ENCODE measurements at regions not wholly inside any gene's neighbourhood (a gene's known extent, or its start where the extent isn't known, plus 50 kb on each side); places are given as distances from the start of the nearest gene placed in this dataset.

- H3K4me1 ChIP-seq (ENCODE audit: control insufficient read depth in 1 of 2, insufficient read depth in 2 of 2, low read depth in 1 of 2, low read length in 1 of 2) = peaks cover 0 to 3% of the 10 kb centered on the region in 2 experiments; a peak in 1 of 4 replicates
- ChIA-PET POLR2A (no interaction called here), CTCF (interaction anchor here (1.5 to 2.6 kb wide), 4 partner anchors 11 to 1097 kb away, joined by 4 to 10 read pairs (median 8); partner anchors contain the start of gene TBX3)
- H3K27ac ChIP-seq (ENCODE audit: low read depth in 2 of 2, low read length in 1 of 2) = no peak overlapping the region
- no peak for DNase-seq
- no peaks in the 10 kb centered on the region for H3K79me2 ChIP-seq (ENCODE audit: insufficient read depth)
- no peaks in the 10 kb centered on the region for H4K20me1 ChIP-seq (ENCODE audit: insufficient read depth)
- no peaks in the 10 kb centered on the region; the same call in none of the 2 replicates for H3K27me3 ChIP-seq (ENCODE audit: insufficient read depth)
- WGBS (ENCODE audit: low lambda C conversion rate) = 43% methylated on average over 5 of the region's 5 CpGs
- TF ChIP-seq PBX3 (IDR thresholded peaks at IDR 0.05) = no peak
- H3K4me3 ChIP-seq (ENCODE audit: low read depth in 2 of 2, low read length in 1 of 2) = no peak overlapping the region
- H3K4me2 ChIP-seq = no peak overlapping the region
- H3F3A ChIP-seq (replicated peaks; ENCODE audit: insufficient read depth) = no peaks in the 10 kb centered on the region
- H3K9me3 ChIP-seq = no peaks in the 10 kb centered on the region
- no peak overlapping the region for H2AFZ ChIP-seq (ENCODE audit: low read depth)
- no peaks in the 10 kb centered on the region for H3K9me2 ChIP-seq
- H3K36me3 ChIP-seq (replicated peaks in 1 of 2; ENCODE audit: control insufficient read depth in 1 of 2, insufficient read depth in 2 of 2, low read length in 1 of 2) = no peaks in the 10 kb centered on the region
- H3K9ac ChIP-seq = no peak overlapping the region
Observed at GRCh38 chr12:115760231-115760630, 517.3 kb downstream of the MED13L start.

- H3K36me3 ChIP-seq (replicated peaks in 1 of 2; ENCODE audit: control insufficient read depth in 1 of 2, insufficient read depth in 2 of 2, low read length in 1 of 2) = no peaks in the 10 kb centered on the region
- no peak overlapping the region for H2AFZ ChIP-seq (ENCODE audit: low read depth)
- 82% methylated on average over 9 of the region's 9 CpGs for WGBS (ENCODE audit: low lambda C conversion rate)
- no peak for TF ChIP-seq CTCF (IDR thresholded peaks at IDR 0.05)
- TF ChIP-seq PBX3 (IDR thresholded peaks at IDR 0.05) = no peak
- TF ChIP-seq GABPA (IDR thresholded peaks at IDR 0.05; ENCODE audit: low read depth) = no peak
- H3K4me2 ChIP-seq = no peak overlapping the region
- H3K27me3 ChIP-seq (ENCODE audit: insufficient read depth) = no peaks in the 10 kb centered on the region; the same call in none of the 2 replicates
- POLR2A ChIA-PET = interaction anchor here (0.7 kb wide), 1 partner anchor 1075 kb away, joined by 3 read pairs; the partner anchor contains the start of gene TBX3
- DNase-seq = no peak
- H3K4me1 ChIP-seq (ENCODE audit: control insufficient read depth in 1 of 2, insufficient read depth in 2 of 2, low read depth in 1 of 2, low read length in 1 of 2) = peaks cover 0 to 3% of the 10 kb centered on the region in 2 experiments; a peak in 2 of 4 replicates
- no peak overlapping the region for H3K9ac ChIP-seq
- H3K9me2 ChIP-seq = no peaks in the 10 kb centered on the region
- CTCF ChIA-PET = interaction anchor here (1.4 to 2.7 kb wide), 7 partner anchors 12 to 1096 kb away, joined by 3 to 16 read pairs (median 4); no protein-coding TSS in a partner anchor
- H4K20me1 ChIP-seq (ENCODE audit: insufficient read depth) = no peaks in the 10 kb centered on the region
- no peaks in the 10 kb centered on the region for H3F3A ChIP-seq (replicated peaks; ENCODE audit: insufficient read depth)
- no peak overlapping the region; a peak in 1 of 4 replicates for H3K27ac ChIP-seq (ENCODE audit: low read depth in 2 of 2, low read length in 1 of 2)
- no peaks in the 10 kb centered on the region for H3K79me2 ChIP-seq (ENCODE audit: insufficient read depth)
- no peak overlapping the region for H3K4me3 ChIP-seq (ENCODE audit: low read depth in 2 of 2, low read length in 1 of 2)
- no peaks in the 10 kb centered on the region for H3K9me3 ChIP-seq
Observed at GRCh38 chr12:115758877-115759620, 518.4 kb downstream of the MED13L start.

Data from SK-N-SH (cell line).